ENCODE measurements at regions not wholly inside any gene's neighbourhood (a gene's known extent, or its start where the extent isn't known, plus 50 kb on each side); places are given as distances from the start of the nearest gene placed in this dataset.

- Histone ChIP-seq H3K27me3 (ENCODE audit: control insufficient read depth in 3 of 3, insufficient read depth in 3 of 3, low read length in 2 of 3) (no peaks in the 10 kb centered on the region), H3K9ac (ENCODE audit: insufficient read depth in 1 of 2, low read length in 2 of 2) (no peak overlapping the region), H3K36me3 (ENCODE audit: control insufficient read depth in 4 of 4, insufficient read depth in 4 of 4, low read length in 4 of 4) (no peaks in the 10 kb centered on the region), H3K4me1 (ENCODE audit: control insufficient read depth in 5 of 5, insufficient read depth in 5 of 5, low read length in 5 of 5) (peaks cover 0 to 3% (median 0%) of the 10 kb centered on the region in 5 donors), H3K27ac (ENCODE audit: low read depth in 1 of 2, low read length in 1 of 2) (no peak overlapping the region), H3K4me3 (no peak overlapping the region), H3K9me3 (ENCODE audit: control insufficient read depth in 4 of 4, insufficient read depth in 3 of 4, low read length in 3 of 4) (peaks cover 0 to 10% (median 0%) of the 10 kb centered on the region in 4 donors)
- DNase-seq (no peak), ATAC-seq (ENCODE audit: insufficient read depth, low FRiP score) (no peak)
- TF ChIP-seq, protein P1, sequence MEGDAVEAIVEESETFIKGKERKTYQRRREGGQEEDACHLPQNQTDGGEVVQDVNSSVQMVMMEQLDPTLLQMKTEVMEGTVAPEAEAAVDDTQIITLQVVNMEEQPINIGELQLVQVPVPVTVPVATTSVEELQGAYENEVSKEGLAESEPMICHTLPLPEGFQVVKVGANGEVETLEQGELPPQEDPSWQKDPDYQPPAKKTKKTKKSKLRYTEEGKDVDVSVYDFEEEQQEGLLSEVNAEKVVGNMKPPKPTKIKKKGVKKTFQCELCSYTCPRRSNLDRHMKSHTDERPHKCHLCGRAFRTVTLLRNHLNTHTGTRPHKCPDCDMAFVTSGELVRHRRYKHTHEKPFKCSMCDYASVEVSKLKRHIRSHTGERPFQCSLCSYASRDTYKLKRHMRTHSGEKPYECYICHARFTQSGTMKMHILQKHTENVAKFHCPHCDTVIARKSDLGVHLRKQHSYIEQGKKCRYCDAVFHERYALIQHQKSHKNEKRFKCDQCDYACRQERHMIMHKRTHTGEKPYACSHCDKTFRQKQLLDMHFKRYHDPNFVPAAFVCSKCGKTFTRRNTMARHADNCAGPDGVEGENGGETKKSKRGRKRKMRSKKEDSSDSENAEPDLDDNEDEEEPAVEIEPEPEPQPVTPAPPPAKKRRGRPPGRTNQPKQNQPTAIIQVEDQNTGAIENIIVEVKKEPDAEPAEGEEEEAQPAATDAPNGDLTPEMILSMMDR (IDR thresholded peaks at IDR 0.05; ENCODE audit: control extremely low read depth, extremely low read depth), result no peak
- 83 to 86% methylated on average over 7 of the region's 7 CpGs for WGBS, 2 donors
These were observed 358.4 kb downstream of the CTTN start for GRCh38 chr11:70756756-70757155.

DNA sequence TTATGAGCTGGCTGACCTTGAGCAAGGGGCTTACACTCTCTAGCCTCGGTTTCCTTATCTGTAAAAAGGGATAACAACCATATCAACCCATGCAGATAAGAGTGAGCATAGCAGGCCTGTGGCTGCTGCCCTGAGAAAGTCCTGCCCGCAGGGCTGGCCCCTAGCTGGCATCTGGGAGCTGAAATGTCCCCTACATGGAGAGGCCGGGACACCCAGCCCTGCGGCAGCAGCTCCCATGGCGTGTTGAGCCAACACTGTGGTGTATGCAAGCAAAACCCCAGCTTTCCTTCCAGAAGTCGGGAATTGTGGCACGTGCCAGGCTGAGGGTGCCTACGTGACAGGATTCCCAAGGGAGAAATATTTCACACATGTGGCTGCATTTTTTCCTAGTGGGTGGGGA is 358.9 kb downstream of the CTTN start:
- H3K9me3 ChIP-seq (ENCODE audit: control insufficient read depth in 4 of 4, insufficient read depth in 3 of 4, low read length in 3 of 4), result peaks cover 0 to 10% (median 0%) of the 10 kb centered on the region in 4 donors
- H3K36me3 ChIP-seq (ENCODE audit: control insufficient read depth in 4 of 4, insufficient read depth in 4 of 4, low read length in 4 of 4), result no peaks in the 10 kb centered on the region
- H3K4me1 ChIP-seq (ENCODE audit: control insufficient read depth in 5 of 5, insufficient read depth in 5 of 5, low read length in 5 of 5), result peaks cover 0 to 3% (median 0%) of the 10 kb centered on the region in 5 donors
- 87 to 92% methylated on average over 8 of the region's 8 CpGs for WGBS, 2 donors
- no peak for ATAC-seq (ENCODE audit: insufficient read depth, low FRiP score)
- H3K4me3 ChIP-seq, result no peak overlapping the region
- no peak for DNase-seq
- TF ChIP-seq, protein P1 (IDR thresholded peaks at IDR 0.05; ENCODE audit: control extremely low read depth, extremely low read depth), result no peak
- no peaks in the 10 kb centered on the region for H3K27me3 ChIP-seq (ENCODE audit: control insufficient read depth in 3 of 3, insufficient read depth in 3 of 3, low read length in 2 of 3)
- H3K9ac ChIP-seq (ENCODE audit: insufficient read depth in 1 of 2, low read length in 2 of 2), result no peak overlapping the region
- H3K27ac ChIP-seq (ENCODE audit: low read depth in 1 of 2, low read length in 1 of 2), result no peak overlapping the region

DNA sequence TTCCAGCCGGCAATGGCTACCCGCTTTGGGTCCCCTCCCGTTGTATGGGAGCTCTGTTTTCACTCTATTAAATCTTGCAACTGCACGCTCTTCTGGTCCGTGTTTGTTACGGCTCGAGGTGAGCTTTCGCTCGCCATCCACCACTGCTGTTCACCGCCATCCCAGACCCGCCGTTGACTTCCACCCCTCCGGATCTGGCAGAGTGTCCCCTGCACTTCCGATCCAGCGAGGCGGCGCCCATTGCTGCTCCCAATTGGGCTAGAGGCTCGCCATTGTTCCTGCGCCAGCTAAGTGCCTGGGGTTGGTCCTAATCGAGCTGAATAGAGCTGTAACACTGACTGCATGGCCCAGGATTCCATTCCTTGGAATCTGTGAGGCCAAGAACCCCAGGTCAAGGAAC is 359.9 kb downstream of the CTTN start:
- ATAC-seq (ENCODE audit: insufficient read depth, low FRiP score) (no peak), DNase-seq (no peak)
- Histone ChIP-seq H3K36me3 (ENCODE audit: control insufficient read depth in 4 of 4, insufficient read depth in 4 of 4, low read length in 4 of 4) (no peaks in the 10 kb centered on the region), H3K27ac (ENCODE audit: low read depth in 1 of 2, low read length in 1 of 2) (no peak overlapping the region), H3K27me3 (ENCODE audit: control insufficient read depth in 3 of 3, insufficient read depth in 3 of 3, low read length in 2 of 3) (no peaks in the 10 kb centered on the region), H3K9ac (ENCODE audit: insufficient read depth in 1 of 2, low read length in 2 of 2) (no peak overlapping the region), H3K9me3 (ENCODE audit: control insufficient read depth in 4 of 4, insufficient read depth in 3 of 4, low read length in 3 of 4) (peaks cover 0 to 11% (median 0%) of the 10 kb centered on the region in 4 donors), H3K4me3 (no peak overlapping the region), H3K4me1 (ENCODE audit: control insufficient read depth in 5 of 5, insufficient read depth in 5 of 5, low read length in 5 of 5) (peaks cover 0 to 3% (median 0%) of the 10 kb centered on the region in 5 donors)
- 93 to 96% methylated on average over 20 of the region's 20 CpGs for WGBS, 2 donors
- TF ChIP-seq, protein P1 (IDR thresholded peaks at IDR 0.05; ENCODE audit: control extremely low read depth, extremely low read depth), result no peak

- H3K36me3 ChIP-seq (ENCODE audit: control insufficient read depth in 4 of 4, insufficient read depth in 4 of 4, low read length in 4 of 4), result no peaks in the 10 kb centered on the region
- no peak for ATAC-seq (ENCODE audit: insufficient read depth, low FRiP score)
- no peak overlapping the region for H3K4me3 ChIP-seq
- no peaks in the 10 kb centered on the region for H3K27me3 ChIP-seq (ENCODE audit: control insufficient read depth in 3 of 3, insufficient read depth in 3 of 3, low read length in 2 of 3)
- no peak for DNase-seq
- TF ChIP-seq, protein P1 (IDR thresholded peaks at IDR 0.05; ENCODE audit: control extremely low read depth, extremely low read depth), result no peak
- peaks cover 0 to 12% (median 0%) of the 10 kb centered on the region in 4 donors for H3K9me3 ChIP-seq (ENCODE audit: control insufficient read depth in 4 of 4, insufficient read depth in 3 of 4, low read length in 3 of 4)
- WGBS, 2 donors, result 91 to 94% methylated on average over 8 of the region's 8 CpGs
- peaks cover 0 to 3% (median 0%) of the 10 kb centered on the region in 5 donors for H3K4me1 ChIP-seq (ENCODE audit: control insufficient read depth in 5 of 5, insufficient read depth in 5 of 5, low read length in 5 of 5)
- H3K27ac ChIP-seq (ENCODE audit: low read depth in 1 of 2, low read length in 1 of 2), result no peak overlapping the region
- H3K9ac ChIP-seq (ENCODE audit: insufficient read depth in 1 of 2, low read length in 2 of 2), result no peak overlapping the region
These were observed 361.5 kb downstream of the CTTN start for GRCh38 chr11:70759846-70760245.

Measured in lung (tissue), 11 donors.